GM21360 (cell line): ENCODE measurements at regions not wholly inside any gene's neighbourhood (a gene's known extent, or its start where the extent isn't known, plus 50 kb on each side); places are given as distances from the start of the nearest gene placed in this dataset.

Experiments used
- ATAC-seq: cut with Tn5 transposase; IDR thresholded peaks from one replicate; pipeline ENCODE4 v1.9.1; 2021; ENCODE audit warnings: mild to moderate bottlenecking, moderate library complexity; ENCODE audit not compliant: unreplicated experiment

DNA sequence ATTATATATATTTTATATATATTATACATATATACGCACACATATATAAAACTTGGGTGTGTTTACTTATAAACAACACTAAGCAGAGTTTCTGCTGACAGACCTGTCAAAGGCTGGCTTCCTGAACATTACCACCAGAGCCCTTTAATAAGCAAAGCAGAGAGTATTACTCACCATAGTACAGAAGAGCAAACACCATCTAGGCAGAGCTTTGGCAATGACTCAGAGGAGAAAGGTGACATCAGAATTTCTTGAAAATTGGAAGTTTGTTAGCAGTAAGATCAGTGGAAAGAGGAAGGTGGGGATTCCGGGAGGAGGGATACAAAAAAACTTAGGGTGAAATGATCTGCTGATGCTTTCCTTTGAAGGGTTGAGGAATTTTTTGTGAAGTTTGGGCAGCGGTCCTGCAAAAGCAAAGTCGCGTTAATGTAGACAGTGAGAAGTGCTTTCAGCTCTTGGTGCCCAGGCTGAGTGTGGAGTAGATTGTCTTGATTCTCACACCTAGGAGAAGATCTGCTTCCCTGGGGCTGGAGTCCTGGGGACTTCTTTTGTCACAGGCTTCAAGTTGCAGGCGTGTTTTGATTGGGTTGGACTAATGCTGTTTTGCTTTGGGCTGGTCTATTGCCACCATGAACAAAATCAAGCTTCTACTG lies 109.6 kb upstream of the BACH2 start:
- ATAC-seq: no peak

- no peak for ATAC-seq
Measured at GRCh38 chr6:90403489-90404381, 107.1 kb upstream of the BACH2 start.

DNA sequence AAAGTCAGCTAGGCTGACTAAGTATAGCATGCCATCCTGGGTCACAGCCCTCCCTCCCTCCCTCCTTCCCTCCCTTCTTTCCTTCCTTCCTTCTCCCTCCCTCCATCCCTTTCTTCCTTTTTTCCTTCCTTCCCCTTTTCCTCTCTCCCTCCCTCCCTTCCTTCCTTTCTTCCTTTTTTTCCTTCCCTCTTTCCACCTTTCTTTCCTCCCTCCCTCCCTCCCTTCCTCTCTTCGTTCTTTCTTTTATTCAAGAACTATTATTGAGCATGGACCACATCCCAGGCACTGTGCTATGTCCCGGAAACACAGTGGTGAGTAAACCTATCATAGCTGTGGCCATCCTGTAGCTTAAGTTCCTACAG lies 106.2 kb upstream of the BACH2 start:
- no peak for ATAC-seq

GRCh38 chr6:90401933-90402830 lies 105.5 kb upstream of the BACH2 start:
- ATAC-seq: no peak

GRCh38 chr6:90399970-90400369 lies 103.3 kb upstream of the BACH2 start:
- ATAC-seq: no peak

DNA sequence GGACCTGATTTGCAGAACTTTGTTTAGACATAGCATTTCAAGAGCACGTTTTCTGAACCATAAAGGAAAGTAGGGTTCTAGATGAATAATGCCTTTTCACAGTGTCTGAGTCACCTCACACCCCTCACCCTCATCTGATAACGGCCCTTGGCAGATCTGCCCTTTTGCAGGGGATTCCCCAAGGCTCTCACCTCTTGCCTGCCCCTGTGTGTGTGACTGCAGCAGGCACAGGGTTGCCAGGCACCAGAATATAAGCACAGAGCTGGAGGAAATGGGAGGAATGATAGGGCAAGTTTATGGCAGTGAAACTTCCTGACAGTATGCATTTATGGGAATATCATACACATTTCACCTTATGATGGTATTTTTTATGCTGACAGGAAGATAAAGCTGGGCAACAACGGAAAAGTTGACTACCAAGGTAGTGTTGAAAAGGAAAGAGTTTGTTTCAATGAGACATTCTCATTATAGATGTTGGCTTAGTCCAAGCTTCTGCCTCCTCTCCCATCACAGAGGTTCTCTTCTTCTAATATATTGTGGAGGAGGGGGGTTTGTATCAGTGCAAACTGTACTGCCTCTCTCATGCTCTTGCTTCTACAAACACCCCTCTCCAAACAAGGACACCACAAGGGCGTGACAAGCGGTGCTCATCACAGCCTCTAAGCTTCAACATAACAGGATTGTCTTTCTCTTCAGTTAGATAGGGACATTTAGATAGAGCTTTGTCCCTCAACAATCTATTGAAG lies 101.5 kb upstream of the BACH2 start:
- peak; percentile 51 for ATAC-seq

- ATAC-seq: no peak
Measured at GRCh38 chr6:90397047-90397446, 100.4 kb upstream of the BACH2 start.

GRCh38 chr6:90393232-90393884 lies 96.7 kb upstream of the BACH2 start:
- ATAC-seq: peak; percentile 52

DNA sequence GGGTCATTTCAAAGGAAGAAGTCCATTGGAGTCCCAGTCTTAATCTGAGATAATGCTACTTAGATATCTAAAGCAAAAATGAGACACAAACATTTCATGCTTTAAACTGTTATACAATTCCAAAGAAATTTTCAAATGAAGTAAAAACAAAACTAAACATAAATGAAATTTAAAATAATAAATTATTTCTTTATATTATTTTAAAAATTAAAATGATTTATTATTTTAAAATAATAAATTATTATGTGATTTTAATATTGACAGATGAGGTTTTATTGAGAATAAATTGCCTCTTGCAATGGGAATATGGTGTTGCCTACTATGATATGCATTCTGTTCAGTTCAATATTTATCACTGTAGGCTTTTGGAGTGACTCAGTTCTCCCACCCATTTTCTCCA lies 93.7 kb upstream of the BACH2 start:
- ATAC-seq: no peak

DNA sequence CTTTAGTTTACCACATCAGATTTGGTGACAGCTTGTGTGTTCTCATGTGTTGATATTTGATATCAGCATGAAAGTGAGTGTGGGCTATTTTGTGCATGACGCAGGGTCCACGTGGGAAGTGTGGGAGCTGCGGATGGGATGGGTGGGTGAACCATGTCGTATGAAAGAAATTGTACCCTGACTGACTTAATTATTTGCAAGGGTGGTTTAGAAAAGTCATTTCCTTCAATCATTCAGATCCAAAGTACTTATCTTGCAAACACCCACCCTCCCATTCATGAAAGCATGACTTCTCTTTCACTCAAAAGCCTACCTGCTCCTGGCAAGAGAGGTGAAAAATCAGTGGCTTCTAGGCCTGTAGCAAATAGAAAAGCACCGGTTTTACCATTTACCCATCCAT lies 91.8 kb upstream of the BACH2 start:
- ATAC-seq: no peak

DNA sequence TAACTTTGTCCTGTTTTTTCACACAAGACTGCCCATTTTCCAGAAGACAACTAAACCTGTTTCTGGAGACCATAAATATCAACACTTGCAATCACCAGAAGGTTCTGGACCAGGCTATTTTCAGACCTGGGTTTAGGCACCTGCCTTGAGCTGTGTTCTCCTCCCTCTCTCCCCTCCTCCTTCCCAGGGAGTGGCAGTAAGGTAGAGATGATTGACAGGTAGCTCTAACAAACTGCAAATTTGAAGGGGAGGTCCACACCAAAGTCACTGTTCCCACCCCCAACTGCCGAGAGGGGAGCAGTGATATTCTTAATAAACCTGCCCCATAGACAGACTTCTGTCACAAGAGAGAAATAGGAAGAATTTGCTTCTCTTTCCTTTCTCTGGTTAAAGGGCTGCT lies 91.2 kb upstream of the BACH2 start:
- no peak for ATAC-seq

DNA sequence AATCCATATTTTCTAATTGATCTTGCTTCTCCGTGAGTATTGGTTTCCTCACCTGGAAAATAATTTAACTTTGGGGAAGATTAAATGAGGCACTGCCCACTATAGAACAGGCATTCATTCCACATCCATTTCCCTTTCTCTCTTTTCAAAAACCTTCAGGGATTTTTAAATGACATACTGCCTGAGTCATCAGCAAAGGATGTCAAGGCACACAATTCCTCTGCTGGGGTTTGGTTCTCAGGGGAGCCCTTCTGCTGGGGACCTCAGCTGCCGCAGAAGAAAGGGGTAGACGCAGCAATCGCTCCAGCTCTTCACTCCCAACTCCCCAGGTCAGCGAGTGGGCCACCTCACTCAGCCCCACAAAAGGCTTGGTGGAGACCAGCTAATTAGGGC lies 90.7 kb upstream of the BACH2 start:
- ATAC-seq: no peak

DNA sequence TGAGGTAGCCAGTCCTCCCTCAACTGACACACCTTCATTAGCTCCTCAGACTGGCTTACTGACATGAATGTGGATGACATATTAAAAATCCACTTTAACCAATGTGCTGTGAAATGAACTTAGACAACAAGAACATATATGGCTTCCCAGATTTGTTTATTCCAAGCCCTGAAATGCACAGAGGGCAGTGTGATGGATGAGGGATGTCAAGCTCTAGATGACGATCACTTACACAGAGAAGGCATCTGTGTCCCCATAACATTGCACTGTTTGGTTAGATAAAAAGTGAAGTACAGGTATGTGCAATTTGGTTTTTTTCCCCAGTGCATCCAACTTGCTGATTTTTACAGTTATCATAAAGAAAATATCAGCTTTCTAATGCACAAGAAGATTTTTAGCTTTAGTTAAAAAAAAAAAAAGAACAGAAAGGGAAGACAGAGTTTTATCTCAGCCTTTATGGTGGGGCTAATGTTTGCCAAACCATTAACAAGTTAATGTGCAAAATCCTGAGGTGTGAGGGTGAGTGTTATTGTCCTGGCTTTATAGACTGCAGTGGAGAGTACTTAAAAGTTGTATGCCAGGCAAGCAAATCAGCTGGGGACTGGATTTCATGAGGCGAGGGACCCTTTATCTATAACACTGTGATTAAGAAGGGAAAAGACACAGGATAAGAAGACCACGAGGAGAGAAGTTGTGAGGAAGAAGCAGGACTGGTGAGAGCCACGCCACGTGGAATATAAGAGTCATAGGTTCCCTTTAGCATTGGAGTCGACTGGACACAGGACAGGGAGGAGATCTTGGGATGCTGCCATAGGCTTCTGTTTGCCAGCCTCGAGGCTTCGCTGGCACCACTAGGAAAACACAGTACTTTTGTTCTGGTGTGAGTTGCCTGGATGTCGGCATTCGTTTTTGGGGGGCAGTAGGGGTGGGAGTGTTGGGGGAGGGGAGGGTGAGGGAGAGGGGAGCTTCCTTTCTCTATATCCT lies 90.0 kb upstream of the BACH2 start:
- ATAC-seq: no peak

DNA sequence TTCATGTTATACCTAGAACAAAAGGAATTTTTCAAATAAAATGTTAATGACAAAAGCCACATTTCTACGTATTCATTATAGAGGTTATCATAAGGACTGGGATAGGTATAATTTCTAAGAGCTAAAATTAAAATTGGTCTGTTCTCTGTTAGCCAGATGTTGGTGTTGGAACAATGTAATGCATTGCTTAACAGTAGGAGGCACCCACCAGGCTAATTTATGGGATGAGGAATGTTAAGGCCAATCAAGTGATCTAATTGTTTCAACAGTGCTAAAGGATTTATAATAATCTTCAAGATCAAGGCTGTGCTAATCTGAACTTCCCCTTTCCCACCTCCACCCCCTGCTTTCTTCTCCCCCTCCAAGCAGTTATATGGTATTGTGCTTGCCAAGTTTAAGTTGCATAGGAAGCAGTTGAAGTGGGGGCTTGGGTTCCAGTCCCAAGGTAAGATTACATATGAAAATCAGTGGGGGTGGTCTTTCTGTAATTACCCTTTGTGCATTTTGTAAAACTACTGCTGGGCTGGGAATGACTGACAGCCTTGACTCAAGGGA lies 89.2 kb upstream of the BACH2 start:
- no peak for ATAC-seq

GRCh38 chr6:90384720-90385119 lies 88.1 kb upstream of the BACH2 start:
- ATAC-seq: no peak

DNA sequence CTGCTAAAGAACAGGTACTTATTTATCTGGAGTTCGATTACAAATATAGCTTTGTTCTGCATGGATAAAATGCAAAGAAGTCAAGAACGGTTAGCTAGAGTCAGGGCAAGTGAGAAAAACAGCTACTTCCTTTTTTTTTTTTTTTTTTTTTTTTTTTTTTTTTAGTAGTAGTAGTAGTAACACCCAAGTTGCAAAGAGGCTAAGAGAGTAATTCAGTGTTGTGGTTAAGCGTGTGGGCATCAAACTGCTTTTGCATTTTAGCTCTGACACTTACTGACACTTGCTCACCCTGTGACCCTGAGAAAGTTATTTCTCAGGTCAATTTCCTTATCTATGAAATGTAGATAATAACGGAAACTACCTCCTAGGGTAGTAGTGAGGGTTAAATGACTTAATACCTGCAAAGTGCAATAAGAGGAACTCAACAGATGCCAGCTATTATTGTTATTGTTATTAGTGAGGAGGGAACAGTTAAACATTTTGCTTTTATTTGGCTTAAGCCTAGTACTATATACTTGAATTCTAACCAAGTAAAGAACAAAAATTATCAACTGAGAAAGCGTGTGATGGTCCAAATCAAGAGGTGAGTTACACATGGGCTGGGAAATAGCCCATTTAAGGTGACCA lies 86.7 kb upstream of the BACH2 start:
- ATAC-seq: no peak

- no peak for ATAC-seq
Measured at GRCh38 chr6:90382760-90383159, 86.1 kb upstream of the BACH2 start.

GRCh38 chr6:90375681-90376439 lies 79.2 kb upstream of the BACH2 start:
- no peak for ATAC-seq
